Testis (tissue), 2 donors: ENCODE measurements at regions not wholly inside any gene's neighbourhood (a gene's known extent, or its start where the extent isn't known, plus 50 kb on each side); places are given as distances from the start of the nearest gene placed in this dataset.
"Not testable (repeated sequence)": the region's sequence is repeated elsewhere in the genome, so short reads cannot be mapped to it uniquely, and the experiment has no call there.

Experiments
- DNase-seq: peaks from one replicate; pipeline ENCODE4 v3.0.0-alpha.2; 2019
- H3K27ac ChIP-seq, 2 donors: fragments of 200-600 bp; sonication (generic); one replicate each; pipeline ENCODE4 v1.5.1; 2019
- H3K27me3 ChIP-seq: fragments of 200-600 bp; sonication (generic); one replicate; pipeline ENCODE4 v1.5.1; 2019
- H3K36me3 ChIP-seq: fragments of 200-600 bp; sonication (generic); one replicate; pipeline ENCODE4 v1.5.1; 2017; ENCODE audit warnings: low read depth; ENCODE audit errors: missing control alignments
- H3K4me1 ChIP-seq: fragments of 200-600 bp; sonication (generic); one replicate; pipeline ENCODE4 v1.5.1; 2019
- H3K4me3 ChIP-seq, 2 donors: fragments of 200-600 bp; sonication (generic); one replicate each; pipeline ENCODE4 v1.5.1; 2017 to 2019
- H3K9me3 ChIP-seq: fragments of 200-600 bp; sonication (generic); one replicate; pipeline ENCODE4 v1.5.1; 2017
- CTCF ChIP-seq, 3 experiments: fragments of 450-650 bp in 2 of 3; fragments of 200-600 bp in 1 of 3; sonication (generic) in 1 of 3; IDR thresholded peaks; one replicate each; pipeline ENCODE4 v1.5.1; 2016 to 2019; ENCODE audit warnings: antibody characterized with exemption in 3 of 3, mild to moderate bottlenecking in 2 of 3, moderate library complexity in 1 of 3
- POLR2A ChIP-seq: fragments of 450-650 bp; IDR thresholded peaks from one replicate; pipeline ENCODE4 v1.6.1; 2017; ENCODE audit warnings: antibody characterized with exemption, mild to moderate bottlenecking, moderate library complexity
- WGBS, 2 donors: methylation state at CpG; one replicate each; pipeline ENCODE4 v1.1.5; 2018; 5-methylcytosine and 5-hydroxymethylcytosine counted together
- intact Hi-C: fragments of 100-400 bp; cut with DNase I; formaldehyde crosslinking; loops from one replicate; pipeline ENCODE4 v1.15.1; 2023; ENCODE audit warnings: low total_unique reads

GRCh38 chr11:38710262-38710661 is 2112.2 kb upstream of the RAG2 start:
- TF ChIP-seq CTCF (IDR thresholded peaks at IDR 0.05) (no peak), POLR2A (no peak)
- no peaks in the 10 kb centered on the region for H3K36me3 ChIP-seq
- no peaks in the 10 kb centered on the region for H3K4me1 ChIP-seq
- no peak overlapping the region for H3K27ac ChIP-seq
- H3K27me3 ChIP-seq = no peaks in the 10 kb centered on the region
- intact Hi-C loops = no loop called here
- H3K4me3 ChIP-seq = no peak overlapping the region
- no peak for DNase-seq
- no peaks in the 10 kb centered on the region for H3K9me3 ChIP-seq
- WGBS, 2 donors = 71% methylated on average over 5 of the region's 5 CpGs

GRCh38 chr11:38700111-38700510 is 2102.1 kb upstream of the RAG2 start:
- Histone ChIP-seq H3K36me3 (no peaks in the 10 kb centered on the region), H3K9me3 (no peaks in the 10 kb centered on the region), H3K4me3 (no peak overlapping the region), H3K27ac (no peak overlapping the region), H3K27me3 (no peaks in the 10 kb centered on the region), H3K4me1 (no peaks in the 10 kb centered on the region)
- intact Hi-C loops = no loop called here
- no peak for DNase-seq
- TF ChIP-seq CTCF (IDR thresholded peaks at IDR 0.05) (no peak), POLR2A (no peak)
- 70 to 87% methylated on average over 2 of the region's 2 CpGs for WGBS, 2 donors

GRCh38 chr11:38693306-38693705 is 2095.3 kb upstream of the RAG2 start:
- Histone ChIP-seq H3K4me3 (no peak overlapping the region), H3K27ac (no peak overlapping the region), H3K4me1 (no peaks in the 10 kb centered on the region)

GRCh38 chr11:38690211-38690610 is 2092.2 kb upstream of the RAG2 start:
- H3K27ac ChIP-seq, DNase-seq, H3K4me1 ChIP-seq, intact Hi-C loops, H3K36me3 ChIP-seq, H3K4me3 ChIP-seq, H3K27me3 ChIP-seq, H3K9me3 ChIP-seq: not testable (repeated sequence)
- 83 to 89% methylated on average over 2 of the region's 2 CpGs for WGBS, 2 donors

More at GRCh38 chr11:38693306-38693705, 2095.3 kb upstream of the RAG2 start:
- intact Hi-C loops = no loop called here
- 100% methylated on average over 1 of the region's 1 CpG; no CpG with 5 or more reads in 1 of the 2 donors for WGBS, 2 donors
- TF ChIP-seq CTCF (IDR thresholded peaks at IDR 0.05) (no peak), POLR2A (no peak)
- no peaks in the 10 kb centered on the region for H3K36me3 ChIP-seq
- no peak for DNase-seq
- no peaks in the 10 kb centered on the region for H3K9me3 ChIP-seq
- no peaks in the 10 kb centered on the region for H3K27me3 ChIP-seq

- no peak for TF ChIP-seq POLR2A
- TF ChIP-seq CTCF (IDR thresholded peaks at IDR 0.05) = no peak
- no peaks in the 10 kb centered on the region for H3K9me3 ChIP-seq
- no peak overlapping the region for H3K4me3 ChIP-seq
- intact Hi-C loops = no loop called here
- no peak for DNase-seq
- WGBS, 2 donors = 74 to 81% methylated on average over 3 of the region's 3 CpGs
- no peaks in the 10 kb centered on the region for H3K27me3 ChIP-seq
- no peaks in the 10 kb centered on the region for H3K4me1 ChIP-seq
- no peaks in the 10 kb centered on the region for H3K36me3 ChIP-seq
- no peak overlapping the region for H3K27ac ChIP-seq
These were observed 2089.0 kb upstream of the RAG2 start for GRCh38 chr11:38687008-38687407.
